ENCODE measurements at regions not wholly inside any gene's neighbourhood (a gene's known extent, or its start where the extent isn't known, plus 50 kb on each side); places are given as distances from the start of the nearest gene placed in this dataset.

DNA sequence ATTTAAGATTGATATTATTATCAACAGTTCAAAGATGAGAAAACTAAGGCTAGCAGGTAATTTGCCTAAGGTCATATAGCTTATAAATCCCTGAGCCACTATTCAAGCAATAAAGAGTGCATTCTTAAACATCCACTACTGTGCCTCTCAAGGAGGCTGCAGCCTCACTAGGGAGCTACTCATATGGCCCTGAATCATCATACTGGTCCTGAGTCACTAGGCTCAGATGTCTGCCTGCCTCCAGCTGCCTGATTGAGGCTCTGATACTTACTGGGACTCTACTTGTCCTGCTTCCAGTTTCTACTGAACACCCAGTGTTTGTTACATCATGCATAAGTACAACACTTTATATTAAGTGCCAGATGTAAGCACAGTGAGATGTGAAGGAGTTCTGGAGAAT lies 110.7 kb downstream of the AASDH start:
- Histone ChIP-seq H2AFZ (ENCODE audit: low read length) (no peak overlapping the region), H3K4me3 (ENCODE audit: extremely low read depth in 1 of 4, insufficient read depth in 2 of 4, low read depth in 3 of 4, low read length in 4 of 4) (no peak overlapping the region), H3K9ac (replicated peaks in 1 of 4; ENCODE audit: extremely low read depth in 1 of 4, low read depth in 3 of 4, low read length in 3 of 4) (no peak overlapping the region), H3K27ac (ENCODE audit: low read depth, low read length) (no peak overlapping the region), H3K4ac (replicated peaks; ENCODE audit: insufficient read length, low read depth, low read length) (no peak overlapping the region), H2BK120ac (replicated peaks; ENCODE audit: low read depth, low read length) (no peak overlapping the region), H3K4me1 (replicated peaks in 1 of 4; ENCODE audit: control insufficient read depth in 3 of 4, insufficient read depth in 4 of 4, low read length in 3 of 4) (peaks cover 0 to 2% (median 0%) of the 10 kb centered on the region in 4 experiments; a peak in 1 of 7 replicates), H3K9me3 (ENCODE audit: insufficient read depth in 2 of 2, low read depth in 1 of 2, low read length in 1 of 2) (no peaks in the 10 kb centered on the region), H3K56ac (replicated peaks; ENCODE audit: insufficient read length, low read depth, low read length) (no peak overlapping the region), H3K14ac (ENCODE audit: insufficient read length) (no peak overlapping the region), H3K18ac (ENCODE audit: extremely low read depth, low read length) (no peak overlapping the region), H3K27me3 (replicated peaks in 1 of 4; ENCODE audit: control insufficient read depth in 3 of 4, extremely low read depth in 1 of 4, insufficient read depth in 3 of 4, low read length in 3 of 4) (no peaks in the 10 kb centered on the region), H2BK12ac (ENCODE audit: low read depth, low read length) (no peak overlapping the region), H2BK20ac (ENCODE audit: low read length) (no peak overlapping the region), H3K79me2 (ENCODE audit: control insufficient read depth in 1 of 2, insufficient read depth in 2 of 2, low read length in 2 of 2) (no peaks in the 10 kb centered on the region), H3K36me3 (ENCODE audit: control insufficient read depth in 2 of 4, insufficient read depth in 4 of 4, low read length in 3 of 4) (no peaks in the 10 kb centered on the region), H3K23ac (ENCODE audit: insufficient read length) (no peak overlapping the region), H3K23me2 (ENCODE audit: low read depth, low read length) (no peaks in the 10 kb centered on the region), H2BK5ac (ENCODE audit: low read depth, low read length) (no peak overlapping the region), H2BK15ac (ENCODE audit: low read length) (no peak overlapping the region), H2AK5ac (ENCODE audit: low read depth, low read length) (no peak overlapping the region), H4K20me1 (replicated peaks in 1 of 2; ENCODE audit: control insufficient read depth in 1 of 2, insufficient read depth in 2 of 2, low read length in 2 of 2) (peaks cover 0 to 1% of the 10 kb centered on the region in 2 experiments), H4K91ac (replicated peaks; ENCODE audit: insufficient read length, low read length) (no peak overlapping the region), H3K79me1 (ENCODE audit: low read depth, low read length) (no peaks in the 10 kb centered on the region), H3K4me2 (ENCODE audit: insufficient read depth in 1 of 2, low read depth in 2 of 2, low read length in 2 of 2) (no peak overlapping the region), H4K5ac (ENCODE audit: insufficient read length, low read depth, low read length) (no peak overlapping the region), H4K8ac (ENCODE audit: extremely low read depth, insufficient read depth, low read length) (no peak overlapping the region)
- FAIRE-seq (no peak), DNase-seq (ENCODE audit: low read depth in 1 of 2, low spot score in 2 of 2) (no peak)
- CTCF ChIA-PET (ENCODE audit: partially characterized antibody): no interaction called here
- no peak for TF ChIP-seq KDM1A (IDR thresholded peaks at IDR 0.05; ENCODE audit: borderline replicate concordance, low read length)
- TF ChIP-seq SUZ12 (IDR thresholded peaks at IDR 0.05; ENCODE audit: low read length): no peak
- POLR2A ChIA-PET (ENCODE audit: partially characterized antibody): interaction anchor here (0.5 to 1.3 kb wide), 3 partner anchors 13 to 227 kb away, joined by 3 to 4 read pairs (median 3); a partner anchor contains a TSS
